ENCODE measurements at regions not wholly inside any gene's neighbourhood (a gene's known extent, or its start where the extent isn't known, plus 50 kb on each side); places are given as distances from the start of the nearest gene placed in this dataset.

DNA sequence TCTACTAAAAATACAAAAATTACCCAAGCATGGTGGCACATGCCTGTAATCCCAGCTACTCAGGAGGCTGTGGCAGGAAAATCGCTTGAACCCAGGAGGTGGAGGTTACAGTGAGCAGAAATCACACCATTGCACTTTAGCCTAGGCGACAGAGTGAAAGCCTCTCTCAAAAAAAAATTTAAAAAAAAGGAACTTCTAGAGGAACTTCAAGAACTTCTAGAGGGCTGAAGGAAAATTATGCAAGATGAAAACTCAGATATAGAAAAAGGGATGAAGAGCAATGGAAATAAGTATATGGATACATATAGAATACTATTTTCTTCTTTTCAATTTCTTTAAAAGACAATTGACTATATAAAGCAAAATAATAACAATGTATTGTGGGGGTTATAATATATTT lies 51.2 kb upstream of the PRR5 start:
- in situ Hi-C loops (cut with MboI; ENCODE audit: low sequenced_read_pairs), result no loop called here

DNA sequence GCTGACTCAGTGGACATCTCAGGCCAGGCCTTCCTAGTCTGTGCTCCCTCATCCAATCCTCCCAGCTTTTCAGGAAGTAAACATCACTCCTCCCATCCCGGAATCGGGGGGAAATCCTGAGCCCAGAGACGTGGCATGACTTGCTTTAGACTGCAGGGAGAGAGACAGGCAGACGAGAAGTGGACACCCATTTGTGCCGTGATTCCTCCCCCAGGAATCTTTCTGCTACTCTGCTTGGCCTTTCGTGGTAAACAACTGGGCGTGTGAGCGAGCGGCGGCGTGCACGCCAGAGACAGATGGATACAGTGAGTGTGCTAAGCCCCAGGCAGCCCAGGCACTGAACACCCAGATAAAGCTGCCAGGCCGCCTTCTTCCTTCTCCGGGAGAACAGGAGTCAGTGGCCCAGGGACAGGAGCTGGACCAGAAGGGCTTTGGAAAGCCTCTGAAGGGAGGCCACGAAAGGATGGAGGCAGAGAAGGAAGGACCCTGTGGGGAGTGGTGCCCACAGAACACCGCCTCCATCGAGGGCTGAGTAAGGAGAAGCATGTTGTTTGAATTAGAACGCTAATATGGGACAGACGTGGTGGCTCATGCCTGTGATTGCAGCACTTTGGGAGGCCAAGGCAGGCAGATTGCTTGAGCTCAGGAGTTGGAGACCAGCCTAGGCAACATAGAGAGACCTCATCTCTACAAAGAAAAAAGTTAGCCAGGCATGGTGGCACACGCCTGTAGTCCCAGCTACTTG lies 53.0 kb upstream of the PRR5 start:
- in situ Hi-C loops (cut with MboI; ENCODE audit: low sequenced_read_pairs), result loop anchor here (25.0 kb wide), 1 partner anchor 1262 kb away; no protein-coding TSS in a partner anchor

DNA sequence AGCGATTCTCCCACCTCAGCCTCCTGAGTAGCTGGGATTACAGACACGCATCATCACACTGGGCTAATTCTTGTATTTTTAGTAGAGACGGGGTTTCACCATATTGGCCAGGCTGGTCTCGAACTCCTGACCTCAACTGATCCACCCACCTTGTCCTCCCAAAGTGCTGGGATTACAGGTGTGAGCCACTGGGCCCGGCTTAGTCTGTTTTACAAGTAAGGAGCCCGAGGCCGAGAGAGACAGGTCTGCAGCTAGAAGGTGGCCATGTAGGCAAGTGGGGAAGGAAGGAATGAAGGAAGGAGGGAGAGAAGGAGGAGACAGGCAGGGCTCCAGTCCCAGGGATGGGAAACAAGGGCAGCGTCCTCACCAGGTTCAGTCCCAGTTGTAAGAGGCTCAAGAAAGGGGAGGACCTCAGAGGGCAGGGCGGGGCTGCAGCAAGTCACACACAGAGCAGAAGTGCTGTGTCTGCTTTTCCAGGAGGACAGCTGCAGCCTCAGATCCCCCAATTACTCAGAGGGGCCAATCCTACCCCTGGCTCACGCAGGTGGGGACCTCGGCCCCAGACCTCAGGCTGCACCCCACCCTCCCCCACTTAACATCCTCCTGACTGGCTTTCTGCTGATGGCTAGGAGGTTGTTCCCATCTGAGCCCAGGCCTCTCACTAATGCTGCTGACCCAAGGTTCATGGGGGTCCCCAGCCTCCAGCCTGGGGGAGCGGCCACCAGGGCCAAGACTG lies 53.8 kb upstream of the PRR5 start:
- in situ Hi-C loops (cut with MboI; ENCODE audit: low sequenced_read_pairs), result loop anchor here (25.0 kb wide), 1 partner anchor 1261 kb away; no protein-coding TSS in a partner anchor

DNA sequence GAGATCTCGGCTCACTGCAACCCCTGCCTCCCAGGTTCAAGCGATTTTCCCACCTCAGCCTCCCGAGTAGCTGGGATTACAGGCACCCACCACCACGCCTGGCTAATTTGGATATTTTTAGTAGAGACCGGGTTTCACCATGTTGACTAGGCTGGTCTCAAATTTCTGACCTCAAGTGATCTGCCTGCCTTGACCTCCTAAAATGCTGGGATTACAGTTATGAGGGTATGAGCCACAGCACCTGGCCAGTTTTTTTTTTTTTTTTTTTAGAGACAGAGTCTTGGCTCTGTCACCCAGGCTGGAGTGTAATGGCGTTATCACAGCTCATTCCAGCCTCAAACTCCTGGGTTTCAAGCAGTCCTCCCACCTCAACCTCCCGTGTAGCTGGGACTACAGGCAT lies 54.9 kb upstream of the PRR5 start:
- in situ Hi-C loops (cut with MboI; ENCODE audit: low sequenced_read_pairs), result loop anchor here (25.0 kb wide), 1 partner anchor 1260 kb away; no protein-coding TSS in a partner anchor

DNA sequence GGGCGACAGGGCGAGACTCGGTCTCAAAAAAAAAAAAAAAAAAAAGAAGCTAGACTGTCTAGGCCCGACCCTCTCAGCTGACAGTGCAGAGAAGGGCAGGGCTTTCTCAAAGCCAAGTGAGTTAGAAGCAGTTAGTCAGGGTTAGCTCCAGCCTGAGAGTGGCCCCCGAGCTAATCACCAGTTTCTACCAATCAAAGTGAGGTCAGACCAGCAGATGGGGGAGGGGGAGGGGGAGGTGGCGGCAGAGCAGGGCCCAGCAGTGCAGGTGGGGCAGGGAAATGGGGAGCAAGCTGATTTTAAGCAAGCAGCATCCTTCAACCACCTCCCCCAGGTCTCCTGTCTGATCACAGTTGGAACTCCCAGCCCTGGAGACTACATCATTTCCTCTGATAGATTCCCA lies 55.3 kb upstream of the PRR5 start:
- in situ Hi-C loops (cut with MboI; ENCODE audit: low sequenced_read_pairs), result loop anchor here (25.0 kb wide), 1 partner anchor 1259 kb away; no protein-coding TSS in a partner anchor

DNA sequence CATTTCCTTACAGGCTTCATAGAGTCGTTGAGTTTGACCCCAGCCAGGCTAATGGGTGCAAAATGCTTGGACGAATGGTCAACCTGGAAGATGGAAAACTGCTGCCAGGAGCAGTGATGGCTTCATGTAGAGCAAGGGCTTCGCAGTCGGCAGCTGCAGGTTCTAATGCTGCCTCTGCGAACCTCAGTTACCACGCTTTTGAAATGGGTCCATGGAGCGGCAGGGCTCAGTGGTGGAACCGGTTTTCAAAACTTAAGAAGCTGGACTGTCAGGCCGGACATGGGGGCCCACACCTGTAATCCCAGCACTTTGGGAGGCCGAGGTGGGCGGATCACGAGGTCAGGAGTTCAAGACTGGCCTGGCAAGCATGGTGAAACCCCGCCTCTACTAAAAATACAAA lies 55.9 kb upstream of the PRR5 start:
- in situ Hi-C loops (cut with MboI; ENCODE audit: low sequenced_read_pairs), result loop anchor here (25.0 kb wide), 1 partner anchor 1259 kb away; no protein-coding TSS in a partner anchor

DNA sequence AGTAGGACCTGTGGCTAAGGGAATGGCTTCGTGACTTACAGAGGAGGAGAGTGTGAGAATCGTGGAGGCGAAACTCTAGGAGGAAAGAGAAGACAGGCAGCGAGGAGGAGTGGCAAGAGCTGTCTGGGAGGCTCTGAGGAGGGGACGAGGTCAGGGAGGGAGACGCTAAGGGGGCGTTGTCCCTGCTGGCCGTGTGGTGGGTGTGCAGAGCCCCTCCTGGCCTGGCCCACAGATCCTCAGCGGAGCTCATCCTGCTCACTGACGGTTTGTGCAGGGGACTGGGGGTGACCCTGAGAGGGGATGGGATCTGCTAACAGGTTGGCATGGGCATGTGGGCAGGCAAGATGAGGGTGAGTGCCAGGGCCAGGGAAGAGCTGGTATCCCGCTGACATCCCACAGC lies 56.5 kb upstream of the PRR5 start:
- in situ Hi-C loops (cut with MboI; ENCODE audit: low sequenced_read_pairs), result loop anchor here (25.0 kb wide), 1 partner anchor 1258 kb away; no protein-coding TSS in a partner anchor

DNA sequence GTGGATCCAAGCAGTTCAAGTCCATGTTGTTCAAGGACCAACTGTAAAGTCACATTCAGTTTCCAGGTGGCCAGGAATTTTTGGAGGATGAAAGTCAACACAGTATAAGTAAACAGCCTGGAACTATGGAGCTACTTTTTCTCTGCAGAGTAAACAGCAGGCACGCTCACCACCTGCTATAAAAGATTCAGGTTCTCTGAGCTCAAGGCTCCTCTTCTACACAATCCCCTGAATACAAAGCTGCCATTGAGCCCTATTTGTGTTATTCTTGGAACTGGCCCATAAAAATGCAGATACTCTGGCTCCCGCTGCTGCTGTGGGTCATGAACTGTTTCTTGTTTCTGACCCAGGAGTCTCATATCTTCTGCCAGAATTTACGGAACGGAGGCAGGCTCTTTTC lies 56.9 kb upstream of the PRR5 start:
- in situ Hi-C loops (cut with MboI; ENCODE audit: low sequenced_read_pairs), result loop anchor here (25.0 kb wide), 1 partner anchor 1258 kb away; no protein-coding TSS in a partner anchor

DNA sequence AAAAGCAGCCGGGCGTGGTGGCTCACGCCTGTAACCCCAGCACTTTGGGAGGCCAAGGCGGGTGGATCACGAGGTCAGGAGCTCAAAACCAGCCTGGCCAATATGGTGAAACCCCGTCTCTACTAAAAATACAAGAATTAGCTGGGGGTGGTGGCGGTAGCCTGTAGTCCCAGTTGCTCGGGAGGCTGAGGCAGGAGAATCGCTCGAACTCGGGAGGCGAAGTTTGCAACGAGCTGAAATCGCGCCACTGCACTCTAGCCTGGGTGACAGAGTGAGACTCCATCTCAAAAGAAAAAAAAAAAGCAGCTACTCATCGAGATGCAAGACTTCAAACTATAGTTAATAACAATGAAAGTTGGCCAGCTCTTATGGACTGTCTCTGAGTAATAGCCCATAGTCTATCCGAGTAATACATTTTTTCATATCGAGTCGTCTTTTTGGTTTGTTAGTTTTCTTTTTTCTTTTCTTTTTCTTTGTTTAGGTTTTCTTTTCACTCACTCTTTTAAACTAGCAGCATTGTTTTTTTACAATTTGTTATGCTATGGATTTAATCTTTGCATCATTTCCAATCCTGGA lies 58.4 kb upstream of the PRR5 start:
- in situ Hi-C loops (cut with MboI; ENCODE audit: low sequenced_read_pairs), result loop anchor here (25.0 kb wide), 1 partner anchor 1256 kb away; no protein-coding TSS in a partner anchor

DNA sequence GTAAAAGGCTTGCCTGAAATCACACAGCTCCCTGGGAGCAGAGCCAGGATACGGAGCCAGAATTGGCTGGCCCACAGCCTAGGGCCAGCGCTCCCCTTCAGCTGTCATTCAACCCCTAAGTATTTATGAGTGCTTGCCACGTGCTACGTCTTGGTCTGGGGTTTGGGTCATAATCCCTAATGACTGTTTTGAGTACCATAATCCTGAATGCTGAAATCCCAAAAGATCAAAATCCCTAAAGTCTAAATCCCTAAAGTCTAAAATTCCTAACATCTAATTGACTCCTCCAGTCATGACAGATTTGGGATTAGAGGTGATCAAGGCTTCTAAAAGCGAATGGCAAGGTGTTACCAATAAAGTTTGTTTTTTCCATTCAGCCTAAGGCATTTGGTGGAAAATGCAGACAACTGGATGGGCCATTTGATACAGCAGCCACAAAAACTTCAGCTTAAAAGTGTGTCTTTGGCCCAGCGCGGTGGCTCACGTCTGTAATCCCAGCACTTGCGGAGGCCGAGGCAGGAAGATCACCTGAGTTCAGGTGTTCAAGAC lies 59.8 kb upstream of the PRR5 start:
- in situ Hi-C loops (cut with MboI; ENCODE audit: low sequenced_read_pairs), result loop anchor here (25.0 kb wide), 1 partner anchor 1255 kb away; no protein-coding TSS in a partner anchor

DNA sequence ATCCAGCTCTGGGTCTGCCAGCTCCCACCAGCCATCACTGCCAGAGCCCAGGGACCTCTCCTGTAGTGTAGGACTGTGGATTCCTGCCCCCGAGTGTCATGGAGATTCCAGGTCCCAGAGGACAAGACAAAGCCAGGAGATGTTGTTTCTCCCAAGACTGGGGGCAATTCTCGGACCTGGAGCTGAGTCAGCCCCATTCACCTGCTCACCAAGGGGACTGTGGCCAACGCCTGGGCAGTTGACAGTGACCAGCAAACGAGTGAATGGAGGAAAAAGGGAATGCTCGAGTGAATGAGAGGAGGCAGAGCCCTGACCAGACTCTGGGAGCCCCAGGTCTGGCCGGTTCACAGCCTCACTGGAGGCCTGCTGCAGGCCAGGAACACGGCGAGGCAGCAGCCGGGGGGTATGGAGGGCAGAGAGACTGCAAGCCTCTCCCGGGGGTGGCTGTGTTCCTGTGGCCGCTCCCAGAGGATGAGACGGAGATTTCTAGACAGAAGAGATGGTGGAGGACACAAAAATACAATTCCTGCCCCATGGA lies 61.3 kb upstream of the PRR5 start:
- in situ Hi-C loops (cut with MboI; ENCODE audit: low sequenced_read_pairs), result loop anchor here (25.0 kb wide), 1 partner anchor 1253 kb away; no protein-coding TSS in a partner anchor

DNA sequence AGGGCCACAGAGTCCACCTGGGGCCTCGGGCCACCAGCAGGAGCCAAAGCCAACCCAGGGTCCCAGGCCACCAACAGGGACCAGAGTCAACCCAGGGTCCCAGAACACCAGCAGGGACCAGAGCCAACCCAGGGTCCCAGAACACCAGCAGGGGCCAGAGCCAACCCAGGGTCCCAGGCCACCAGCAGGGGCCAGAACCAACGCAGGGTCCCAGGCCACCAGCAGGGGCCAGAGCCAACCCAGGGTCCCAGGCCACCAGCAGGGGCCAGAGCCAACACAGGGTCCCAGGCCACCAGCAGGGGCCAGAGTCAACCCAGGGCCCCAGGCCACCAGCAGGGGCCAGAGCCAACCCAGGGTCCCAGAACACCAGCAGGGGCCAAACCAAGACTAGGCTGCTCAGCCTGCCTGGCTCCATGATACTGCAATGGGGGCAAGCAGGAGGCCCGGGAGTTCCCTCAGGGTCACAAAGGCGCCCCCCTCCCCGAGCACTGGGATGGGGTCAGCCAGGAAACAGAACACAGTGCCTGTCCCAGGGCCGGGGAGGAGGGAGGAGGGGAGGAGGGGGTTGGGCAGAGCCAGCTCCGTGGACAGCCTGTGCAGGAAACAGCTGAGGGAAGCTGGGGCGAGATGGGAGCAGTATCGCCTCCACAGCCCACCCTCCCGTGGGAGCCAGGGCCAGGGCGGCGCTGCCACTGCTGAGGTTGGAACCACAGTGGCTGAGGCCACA lies 62.0 kb upstream of the PRR5 start:
- in situ Hi-C loops (cut with MboI; ENCODE audit: low sequenced_read_pairs), result loop anchor here (25.0 kb wide), 1 partner anchor 1253 kb away; no protein-coding TSS in a partner anchor

DNA sequence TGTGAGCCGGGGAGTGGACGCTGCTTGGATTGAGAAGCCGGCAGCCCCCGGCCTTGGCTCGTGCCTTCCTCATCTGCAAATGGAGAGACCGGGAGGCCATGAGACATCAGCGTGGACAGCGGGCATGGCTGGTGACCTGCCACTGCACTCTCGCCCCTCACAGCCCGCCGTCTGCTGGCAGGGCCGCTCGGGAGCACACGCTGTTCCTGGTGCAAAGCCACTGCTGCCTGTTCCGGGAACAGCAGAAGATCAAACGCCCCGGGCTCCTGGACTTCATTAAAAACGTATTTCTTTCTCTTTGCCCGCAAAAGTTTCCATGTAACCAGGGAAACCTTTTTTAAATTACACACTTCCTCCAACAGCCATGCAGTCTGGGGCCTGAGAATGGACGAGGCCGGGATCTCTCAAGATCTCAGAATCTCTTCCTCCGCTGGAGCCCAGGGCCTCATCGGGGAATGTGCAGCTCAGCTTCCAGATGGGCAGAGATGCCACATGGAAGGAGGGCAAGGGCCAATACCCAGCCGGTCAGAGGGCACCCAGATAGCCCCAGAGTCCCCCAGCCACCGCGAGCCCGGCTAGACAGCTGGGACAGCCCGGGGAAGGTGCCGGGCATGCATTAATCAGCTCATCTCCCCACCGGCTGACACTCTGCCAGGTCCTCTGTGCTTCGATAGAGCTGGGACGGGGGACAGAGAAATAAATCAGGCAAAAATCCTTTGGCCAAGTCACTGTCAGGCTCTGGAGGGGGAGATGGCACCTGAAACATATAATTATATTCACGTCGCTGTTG lies 62.8 kb upstream of the PRR5 start:
- in situ Hi-C loops (cut with MboI; ENCODE audit: low sequenced_read_pairs), result loop anchor here (25.0 kb wide), 1 partner anchor 1252 kb away; no protein-coding TSS in a partner anchor

DNA sequence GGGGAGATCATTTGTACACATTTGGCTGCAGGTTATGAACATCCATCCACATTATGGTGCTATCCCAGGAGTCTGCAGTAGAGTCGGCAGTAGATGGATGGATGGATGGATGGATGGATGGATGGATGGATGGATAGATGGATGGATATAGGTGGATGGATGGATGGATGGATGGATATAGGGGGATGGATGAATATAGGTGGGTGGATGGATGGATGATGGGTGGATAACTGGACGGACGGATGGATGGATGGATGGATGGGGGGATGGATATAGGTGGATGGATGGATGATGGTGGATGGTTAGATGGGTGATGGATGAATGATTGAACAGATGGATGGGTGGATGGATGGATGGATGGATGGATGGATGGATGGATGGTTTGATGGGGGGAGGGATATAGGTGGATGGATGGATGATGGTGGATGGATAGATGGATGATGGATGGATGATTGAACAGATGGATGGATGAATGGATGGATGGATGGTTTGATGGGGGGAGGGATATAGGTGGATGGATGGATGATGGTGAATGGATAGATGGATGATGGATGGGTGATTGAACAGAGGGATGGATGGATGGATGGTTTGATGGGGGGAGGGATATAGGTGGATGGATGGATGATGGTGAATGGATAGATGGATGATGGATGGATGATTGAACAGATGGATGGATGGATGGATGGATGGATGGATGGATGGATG lies 65.3 kb upstream of the PRR5 start:
- in situ Hi-C loops (cut with MboI; ENCODE audit: low sequenced_read_pairs), result loop anchor here (25.0 kb wide), 1 partner anchor 1249 kb away; no protein-coding TSS in a partner anchor

DNA sequence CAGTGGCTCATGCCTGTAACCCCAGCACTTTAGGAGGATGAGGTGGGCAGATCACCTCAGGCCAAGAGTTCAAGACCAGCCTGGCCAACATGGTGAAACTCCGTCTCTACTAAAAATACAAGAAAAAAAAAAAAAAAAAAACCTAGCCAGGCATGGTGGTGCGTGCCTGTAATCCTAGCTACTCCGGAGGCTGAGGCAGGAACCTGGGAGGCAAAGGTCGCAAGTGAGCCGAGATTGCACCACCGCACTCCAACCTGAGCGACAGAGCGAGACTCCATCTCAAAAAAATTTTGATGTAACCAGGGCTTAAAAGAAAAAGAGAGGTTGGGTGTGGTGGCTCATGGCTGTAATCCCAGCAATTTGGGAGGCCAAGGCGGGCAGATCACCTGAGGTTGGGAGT lies 66.4 kb upstream of the PRR5 start:
- in situ Hi-C loops (cut with MboI; ENCODE audit: low sequenced_read_pairs), result loop anchor here (25.0 kb wide), 1 partner anchor 1248 kb away; no protein-coding TSS in a partner anchor

DNA sequence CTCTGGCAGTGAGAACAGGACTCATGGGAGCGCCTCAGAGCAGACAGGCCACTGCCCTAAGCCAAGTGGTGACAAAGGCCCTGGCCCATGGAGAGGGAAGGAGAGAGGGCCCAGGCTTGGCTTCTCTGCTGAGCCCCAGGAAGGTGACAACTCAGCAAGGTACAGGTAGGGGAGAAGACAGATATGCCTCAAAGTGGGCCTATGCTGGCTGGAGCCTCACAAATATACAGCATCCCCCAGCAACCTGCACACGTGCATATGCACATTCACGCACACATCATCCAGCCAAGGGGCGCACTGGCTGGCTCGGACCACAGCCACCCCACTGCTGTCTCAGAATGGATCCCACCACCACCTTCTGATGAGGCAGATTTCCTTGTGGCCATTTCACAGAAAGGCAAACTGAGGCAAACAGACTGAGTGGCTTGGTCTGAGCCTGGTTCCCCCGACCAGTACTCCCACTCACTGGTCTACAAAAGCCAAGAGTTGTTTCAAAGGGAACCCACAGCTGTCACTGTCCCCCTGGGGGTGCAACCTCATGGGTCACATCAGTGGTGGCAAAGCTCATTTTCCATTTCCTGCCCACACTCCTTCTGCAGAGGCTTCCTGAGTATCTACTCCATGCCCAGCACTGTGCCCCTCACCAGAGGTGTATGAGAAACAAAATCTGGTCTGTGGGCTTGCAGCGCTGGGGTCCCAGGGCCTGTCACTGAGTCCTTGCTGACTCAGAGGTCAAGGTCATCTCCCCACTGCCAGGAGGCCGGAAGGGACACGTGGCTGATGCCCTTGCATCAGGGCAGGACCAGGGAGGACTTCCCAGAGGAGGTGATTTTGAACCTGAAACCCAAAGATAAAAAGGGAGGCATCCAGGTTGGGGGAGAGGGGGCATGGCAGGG lies 67.3 kb upstream of the PRR5 start:
- in situ Hi-C loops (cut with MboI; ENCODE audit: low sequenced_read_pairs), result loop anchor here (25.0 kb wide), 1 partner anchor 1247 kb away; no protein-coding TSS in a partner anchor

DNA sequence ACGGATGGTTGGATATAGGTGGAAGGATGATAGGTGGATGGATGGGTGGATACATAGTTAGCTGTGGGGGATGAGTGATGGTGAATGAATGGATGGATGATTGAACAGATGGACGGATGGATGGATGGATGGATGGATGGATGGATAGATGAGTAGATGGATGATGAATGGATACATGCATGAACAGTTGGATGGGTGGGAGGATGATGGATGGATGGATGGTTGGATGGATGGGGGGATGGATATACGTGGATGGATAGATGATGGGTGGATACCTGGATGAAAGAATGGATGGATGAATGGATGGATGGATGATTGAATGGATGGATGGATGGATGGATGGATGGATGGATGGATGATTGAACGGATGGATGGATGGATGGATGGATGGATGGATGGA lies 68.4 kb upstream of the PRR5 start:
- in situ Hi-C loops (cut with MboI; ENCODE audit: low sequenced_read_pairs), result loop anchor here (25.0 kb wide), 1 partner anchor 1246 kb away; no protein-coding TSS in a partner anchor
